ENCODE measurements at regions not wholly inside any gene's neighbourhood (a gene's known extent, or its start where the extent isn't known, plus 50 kb on each side); places are given as distances from the start of the nearest gene placed in this dataset.

DNA sequence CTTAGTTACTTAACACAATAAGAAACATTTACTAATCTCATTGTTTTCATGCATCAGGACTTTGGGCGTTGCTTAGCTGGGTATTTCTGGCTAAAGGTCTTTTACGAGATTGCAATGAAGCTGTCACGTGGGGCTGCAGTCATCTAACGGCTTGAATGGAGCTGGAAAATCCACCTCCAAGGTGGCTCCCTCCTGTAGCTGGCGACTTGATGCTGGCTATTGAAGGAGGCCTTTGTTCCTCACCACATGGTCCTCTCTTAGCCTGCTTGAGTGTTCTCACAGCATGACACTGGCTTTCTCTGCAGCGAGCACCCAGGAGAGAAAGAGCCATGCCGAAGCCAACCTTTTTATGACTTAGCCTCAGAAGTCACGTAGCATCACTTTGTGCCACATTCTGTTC, 92.0 kb downstream of the NHLRC3 start:
- TF ChIP-seq, protein P1, sequence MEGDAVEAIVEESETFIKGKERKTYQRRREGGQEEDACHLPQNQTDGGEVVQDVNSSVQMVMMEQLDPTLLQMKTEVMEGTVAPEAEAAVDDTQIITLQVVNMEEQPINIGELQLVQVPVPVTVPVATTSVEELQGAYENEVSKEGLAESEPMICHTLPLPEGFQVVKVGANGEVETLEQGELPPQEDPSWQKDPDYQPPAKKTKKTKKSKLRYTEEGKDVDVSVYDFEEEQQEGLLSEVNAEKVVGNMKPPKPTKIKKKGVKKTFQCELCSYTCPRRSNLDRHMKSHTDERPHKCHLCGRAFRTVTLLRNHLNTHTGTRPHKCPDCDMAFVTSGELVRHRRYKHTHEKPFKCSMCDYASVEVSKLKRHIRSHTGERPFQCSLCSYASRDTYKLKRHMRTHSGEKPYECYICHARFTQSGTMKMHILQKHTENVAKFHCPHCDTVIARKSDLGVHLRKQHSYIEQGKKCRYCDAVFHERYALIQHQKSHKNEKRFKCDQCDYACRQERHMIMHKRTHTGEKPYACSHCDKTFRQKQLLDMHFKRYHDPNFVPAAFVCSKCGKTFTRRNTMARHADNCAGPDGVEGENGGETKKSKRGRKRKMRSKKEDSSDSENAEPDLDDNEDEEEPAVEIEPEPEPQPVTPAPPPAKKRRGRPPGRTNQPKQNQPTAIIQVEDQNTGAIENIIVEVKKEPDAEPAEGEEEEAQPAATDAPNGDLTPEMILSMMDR (IDR thresholded peaks at IDR 0.05; ENCODE audit: insufficient read depth, low read length): no peak
- TF ChIP-seq POLR2AphosphoS5 (IDR thresholded peaks at IDR 0.05; ENCODE audit: low read depth) (no peak), SPI1 (IDR thresholded peaks at IDR 0.05; ENCODE audit: borderline replicate concordance, low read depth) (no peak), GABPA (IDR thresholded peaks at IDR 0.05; ENCODE audit: low read depth) (no peak)
- TF ChIP-seq, protein P2, sequence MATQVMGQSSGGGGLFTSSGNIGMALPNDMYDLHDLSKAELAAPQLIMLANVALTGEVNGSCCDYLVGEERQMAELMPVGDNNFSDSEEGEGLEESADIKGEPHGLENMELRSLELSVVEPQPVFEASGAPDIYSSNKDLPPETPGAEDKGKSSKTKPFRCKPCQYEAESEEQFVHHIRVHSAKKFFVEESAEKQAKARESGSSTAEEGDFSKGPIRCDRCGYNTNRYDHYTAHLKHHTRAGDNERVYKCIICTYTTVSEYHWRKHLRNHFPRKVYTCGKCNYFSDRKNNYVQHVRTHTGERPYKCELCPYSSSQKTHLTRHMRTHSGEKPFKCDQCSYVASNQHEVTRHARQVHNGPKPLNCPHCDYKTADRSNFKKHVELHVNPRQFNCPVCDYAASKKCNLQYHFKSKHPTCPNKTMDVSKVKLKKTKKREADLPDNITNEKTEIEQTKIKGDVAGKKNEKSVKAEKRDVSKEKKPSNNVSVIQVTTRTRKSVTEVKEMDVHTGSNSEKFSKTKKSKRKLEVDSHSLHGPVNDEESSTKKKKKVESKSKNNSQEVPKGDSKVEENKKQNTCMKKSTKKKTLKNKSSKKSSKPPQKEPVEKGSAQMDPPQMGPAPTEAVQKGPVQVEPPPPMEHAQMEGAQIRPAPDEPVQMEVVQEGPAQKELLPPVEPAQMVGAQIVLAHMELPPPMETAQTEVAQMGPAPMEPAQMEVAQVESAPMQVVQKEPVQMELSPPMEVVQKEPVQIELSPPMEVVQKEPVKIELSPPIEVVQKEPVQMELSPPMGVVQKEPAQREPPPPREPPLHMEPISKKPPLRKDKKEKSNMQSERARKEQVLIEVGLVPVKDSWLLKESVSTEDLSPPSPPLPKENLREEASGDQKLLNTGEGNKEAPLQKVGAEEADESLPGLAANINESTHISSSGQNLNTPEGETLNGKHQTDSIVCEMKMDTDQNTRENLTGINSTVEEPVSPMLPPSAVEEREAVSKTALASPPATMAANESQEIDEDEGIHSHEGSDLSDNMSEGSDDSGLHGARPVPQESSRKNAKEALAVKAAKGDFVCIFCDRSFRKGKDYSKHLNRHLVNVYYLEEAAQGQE (IDR thresholded peaks at IDR 0.05; ENCODE audit: insufficient replicate concordance, low read depth): no peak
